A549 (cell line): ENCODE measurements at regions not wholly inside any gene's neighbourhood (a gene's known extent, or its start where the extent isn't known, plus 50 kb on each side); places are given as distances from the start of the nearest gene placed in this dataset.

Source experiments
- ATOH8 ChIP-seq: fragments of 250-450 bp; sonication (Bioruptor Pico); IDR thresholded peaks from 2 replicates; pipeline ENCODE4 v1.5.0; 2020; ENCODE audit warnings: low read depth, mild to moderate bottlenecking, moderate library complexity
- CEBPB ChIP-seq, 2 experiments: fragments of >200 bp in 1 of 2; sonication (Bioruptor Twin) in 1 of 2; formaldehyde crosslinking in 1 of 2; IDR thresholded peaks; 2 replicates each; pipeline ENCODE4 v1.6.1; 2012 to 2016
- JUNB ChIP-seq: fragments of >200 bp; sonication (Bioruptor Twin); formaldehyde crosslinking; IDR thresholded peaks from 2 replicates; pipeline ENCODE4 v1.6.1; 2016
- POLR2A ChIP-seq: IDR thresholded peaks from 2 replicates; pipeline ENCODE4 v1.6.1; 2012; ENCODE audit warnings: mild to moderate bottlenecking, low read length
- RAD21 ChIP-seq, 2 experiments: fragments of >200 bp in 1 of 2; sonication (Bioruptor Twin) in 1 of 2; formaldehyde crosslinking in 1 of 2; IDR thresholded peaks in 1 of 2; conservative IDR thresholded peaks in 1 of 2; 2 replicates in 1 of 2; 3 replicates in 1 of 2; pipeline ENCODE4 v1.6.1; 2012 to 2018; ENCODE audit warnings: inconsistent platforms in 1 of 2
- RCOR1 ChIP-seq: fragments of 150-350 bp; IDR thresholded peaks from 2 replicates; pipeline ENCODE4 v1.6.1; 2014; ENCODE audit warnings: antibody characterized with exemption, low read length, low read depth
- RFX5 ChIP-seq: fragments of 450-650 bp; IDR thresholded peaks from 2 replicates; pipeline ENCODE4 v1.7.1; 2014; ENCODE audit warnings: antibody characterized with exemption, mild to moderate bottlenecking, moderate library complexity
- SMC3 ChIP-seq: fragments of >200 bp; sonication (Bioruptor Twin); formaldehyde crosslinking; IDR thresholded peaks from 3 replicates; pipeline ENCODE4 v1.6.1; 2018; ENCODE audit warnings: inconsistent platforms
- TP53 ChIP-seq: fragments of 250-450 bp; sonication (Bioruptor Pico); IDR thresholded peaks from 2 replicates; pipeline ENCODE4 v1.5.0; 2021; ENCODE audit warnings: mild to moderate bottlenecking, moderate library complexity
- ZFP36 ChIP-seq: fragments of 450-650 bp; IDR thresholded peaks from 2 replicates; pipeline ENCODE4 v1.6.1; 2014; ENCODE audit warnings: borderline replicate concordance; ENCODE audit not compliant: partially characterized antibody
- TF ChIP-seq, protein P1 (sequence below): fragments of >200 bp; sonication (Bioruptor Twin); formaldehyde crosslinking; IDR thresholded peaks from 3 replicates; pipeline ENCODE4 v1.5.1; 2016
- TF ChIP-seq, protein P2 (sequence below): fragments of 200-600 bp; sonication (generic); IDR thresholded peaks from 2 replicates; pipeline ENCODE4 v1.6.1; 2016; ENCODE audit warnings: antibody characterized with exemption, mild to moderate bottlenecking, moderate library complexity

DNA sequence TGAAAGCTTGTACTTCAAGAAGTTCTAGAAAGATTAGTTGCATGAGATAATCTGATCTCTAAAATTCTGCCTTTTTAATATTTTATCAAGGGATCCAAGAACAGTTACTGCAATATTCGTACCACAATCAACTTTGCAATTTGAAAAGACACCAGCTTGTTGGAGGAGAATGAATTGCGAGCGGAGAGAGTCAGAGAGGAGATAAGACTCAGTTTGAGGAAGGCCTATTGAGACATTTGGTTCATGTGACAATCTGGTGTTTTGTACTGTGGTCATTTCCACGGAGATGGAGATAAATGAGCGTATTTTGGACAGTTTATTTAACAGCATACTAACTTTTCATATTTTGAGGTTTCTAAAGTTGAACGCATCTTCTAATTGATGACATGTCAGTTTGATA lies 1276.0 kb downstream of the EFNB2 start:
- TF ChIP-seq ATOH8 (CRISPR knock-in tag) (no peak), RCOR1 (no peak), POLR2A (no peak), TP53 (CRISPR knock-in tag) (no peak), RAD21 (conservative IDR thresholded peaks at IDR 0.05 in 1 of 2, IDR thresholded peaks at IDR 0.05 in 1 of 2) (no peak), ZFP36 (no peak), CEBPB (IDR thresholded peaks at IDR 0.05) (no peak), RFX5 (no peak), JUNB (no peak), SMC3 (no peak)
- TF ChIP-seq, protein P1, sequence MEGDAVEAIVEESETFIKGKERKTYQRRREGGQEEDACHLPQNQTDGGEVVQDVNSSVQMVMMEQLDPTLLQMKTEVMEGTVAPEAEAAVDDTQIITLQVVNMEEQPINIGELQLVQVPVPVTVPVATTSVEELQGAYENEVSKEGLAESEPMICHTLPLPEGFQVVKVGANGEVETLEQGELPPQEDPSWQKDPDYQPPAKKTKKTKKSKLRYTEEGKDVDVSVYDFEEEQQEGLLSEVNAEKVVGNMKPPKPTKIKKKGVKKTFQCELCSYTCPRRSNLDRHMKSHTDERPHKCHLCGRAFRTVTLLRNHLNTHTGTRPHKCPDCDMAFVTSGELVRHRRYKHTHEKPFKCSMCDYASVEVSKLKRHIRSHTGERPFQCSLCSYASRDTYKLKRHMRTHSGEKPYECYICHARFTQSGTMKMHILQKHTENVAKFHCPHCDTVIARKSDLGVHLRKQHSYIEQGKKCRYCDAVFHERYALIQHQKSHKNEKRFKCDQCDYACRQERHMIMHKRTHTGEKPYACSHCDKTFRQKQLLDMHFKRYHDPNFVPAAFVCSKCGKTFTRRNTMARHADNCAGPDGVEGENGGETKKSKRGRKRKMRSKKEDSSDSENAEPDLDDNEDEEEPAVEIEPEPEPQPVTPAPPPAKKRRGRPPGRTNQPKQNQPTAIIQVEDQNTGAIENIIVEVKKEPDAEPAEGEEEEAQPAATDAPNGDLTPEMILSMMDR, result no peak
- TF ChIP-seq, protein P2, sequence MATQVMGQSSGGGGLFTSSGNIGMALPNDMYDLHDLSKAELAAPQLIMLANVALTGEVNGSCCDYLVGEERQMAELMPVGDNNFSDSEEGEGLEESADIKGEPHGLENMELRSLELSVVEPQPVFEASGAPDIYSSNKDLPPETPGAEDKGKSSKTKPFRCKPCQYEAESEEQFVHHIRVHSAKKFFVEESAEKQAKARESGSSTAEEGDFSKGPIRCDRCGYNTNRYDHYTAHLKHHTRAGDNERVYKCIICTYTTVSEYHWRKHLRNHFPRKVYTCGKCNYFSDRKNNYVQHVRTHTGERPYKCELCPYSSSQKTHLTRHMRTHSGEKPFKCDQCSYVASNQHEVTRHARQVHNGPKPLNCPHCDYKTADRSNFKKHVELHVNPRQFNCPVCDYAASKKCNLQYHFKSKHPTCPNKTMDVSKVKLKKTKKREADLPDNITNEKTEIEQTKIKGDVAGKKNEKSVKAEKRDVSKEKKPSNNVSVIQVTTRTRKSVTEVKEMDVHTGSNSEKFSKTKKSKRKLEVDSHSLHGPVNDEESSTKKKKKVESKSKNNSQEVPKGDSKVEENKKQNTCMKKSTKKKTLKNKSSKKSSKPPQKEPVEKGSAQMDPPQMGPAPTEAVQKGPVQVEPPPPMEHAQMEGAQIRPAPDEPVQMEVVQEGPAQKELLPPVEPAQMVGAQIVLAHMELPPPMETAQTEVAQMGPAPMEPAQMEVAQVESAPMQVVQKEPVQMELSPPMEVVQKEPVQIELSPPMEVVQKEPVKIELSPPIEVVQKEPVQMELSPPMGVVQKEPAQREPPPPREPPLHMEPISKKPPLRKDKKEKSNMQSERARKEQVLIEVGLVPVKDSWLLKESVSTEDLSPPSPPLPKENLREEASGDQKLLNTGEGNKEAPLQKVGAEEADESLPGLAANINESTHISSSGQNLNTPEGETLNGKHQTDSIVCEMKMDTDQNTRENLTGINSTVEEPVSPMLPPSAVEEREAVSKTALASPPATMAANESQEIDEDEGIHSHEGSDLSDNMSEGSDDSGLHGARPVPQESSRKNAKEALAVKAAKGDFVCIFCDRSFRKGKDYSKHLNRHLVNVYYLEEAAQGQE, result no peak
